ENCODE measurements at regions not wholly inside any gene's neighbourhood (a gene's known extent, or its start where the extent isn't known, plus 50 kb on each side); places are given as distances from the start of the nearest gene placed in this dataset.

DNA sequence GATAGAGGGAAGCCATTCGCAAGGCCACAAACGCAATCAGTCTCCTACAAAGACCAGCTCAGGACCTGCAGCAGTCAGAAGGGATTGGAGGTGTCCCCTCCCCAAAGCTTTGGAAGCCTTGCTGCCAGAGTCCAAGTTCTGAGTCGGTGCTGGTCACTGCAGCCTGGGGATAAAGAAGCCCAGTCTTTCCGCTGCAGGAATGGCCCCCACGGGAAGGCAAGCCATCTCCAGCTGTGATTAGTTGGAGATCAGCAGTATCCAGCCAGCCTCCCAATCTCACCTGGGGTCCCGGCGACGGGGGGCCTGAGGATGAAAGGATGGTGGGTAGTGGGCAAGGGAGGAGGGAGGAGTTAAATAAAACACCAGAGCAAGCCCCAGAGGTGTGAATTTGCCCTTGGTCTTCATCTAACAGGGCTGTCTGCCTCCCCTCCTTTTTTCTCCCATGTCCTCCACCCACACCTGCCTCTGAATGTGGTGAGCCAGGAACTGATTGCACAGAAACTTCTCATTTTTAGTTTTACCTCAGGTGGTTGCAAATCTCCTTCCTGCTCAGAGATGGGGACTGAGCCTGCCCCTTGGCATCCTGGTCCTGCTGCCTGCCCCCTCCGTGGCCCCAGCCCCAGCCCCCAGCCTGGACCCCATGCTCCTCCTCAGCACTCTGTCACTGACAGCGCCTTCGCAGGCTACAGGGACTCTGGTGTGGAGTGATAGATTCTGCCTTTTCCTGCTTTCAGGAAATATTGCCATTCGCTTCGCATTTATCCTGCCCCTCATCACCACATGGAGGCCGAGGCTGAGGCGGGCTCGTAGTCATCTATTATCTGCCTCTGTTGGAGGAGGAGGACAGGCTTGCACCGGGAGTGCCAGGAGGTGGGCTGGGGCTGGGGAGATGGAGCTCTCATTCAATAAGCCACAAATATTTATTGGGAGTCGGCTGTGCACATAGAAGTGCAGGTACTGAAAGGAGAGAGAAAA lies 262.9 kb upstream of the SDK2 start:
- H3K27me3 ChIP-seq (ENCODE audit: control insufficient read depth in 1 of 2, insufficient read depth in 2 of 2, low read length in 2 of 2), result peaks cover 11 to 15% of the 10 kb centered on the region in 2 experiments
- no peak for DNase-seq
- Mint-ChIP-seq H3K27ac (no peak overlapping the region), H3K4me1 (ENCODE audit: low read depth) (peaks cover under 1% of the 10 kb centered on the region), H3K9me3 (no peaks in the 10 kb centered on the region), H3K27me3 (peaks cover 31% of the 10 kb centered on the region), H3K36me3 (ENCODE audit: low read depth) (no peaks in the 10 kb centered on the region), H3K4me3 (no peak overlapping the region)
- H3K4me1 ChIP-seq (ENCODE audit: insufficient read depth, low read length), result peaks cover 5% of the 10 kb centered on the region
- ChIA-PET POLR2A (no interaction called here), CTCF (interaction anchor here (0.6 kb wide), 1 partner anchor 16 kb away, joined by 3 read pairs; no protein-coding TSS in a partner anchor)
- no peak for ATAC-seq (ENCODE audit: poor library complexity)
- no peak overlapping the region for H3K4me3 ChIP-seq (ENCODE audit: low read length)
- peaks cover 0 to 7% of the 10 kb centered on the region in 2 experiments for H3K9me3 ChIP-seq (ENCODE audit: control insufficient read depth in 1 of 2, insufficient read depth in 1 of 2, low read length in 2 of 2)
- H3K36me3 ChIP-seq (ENCODE audit: insufficient read depth, low read length), result no peaks in the 10 kb centered on the region
- intact Hi-C loops (cut with DNase I, micrococcal nuclease), result no loop called here
- TF ChIP-seq, protein P1, sequence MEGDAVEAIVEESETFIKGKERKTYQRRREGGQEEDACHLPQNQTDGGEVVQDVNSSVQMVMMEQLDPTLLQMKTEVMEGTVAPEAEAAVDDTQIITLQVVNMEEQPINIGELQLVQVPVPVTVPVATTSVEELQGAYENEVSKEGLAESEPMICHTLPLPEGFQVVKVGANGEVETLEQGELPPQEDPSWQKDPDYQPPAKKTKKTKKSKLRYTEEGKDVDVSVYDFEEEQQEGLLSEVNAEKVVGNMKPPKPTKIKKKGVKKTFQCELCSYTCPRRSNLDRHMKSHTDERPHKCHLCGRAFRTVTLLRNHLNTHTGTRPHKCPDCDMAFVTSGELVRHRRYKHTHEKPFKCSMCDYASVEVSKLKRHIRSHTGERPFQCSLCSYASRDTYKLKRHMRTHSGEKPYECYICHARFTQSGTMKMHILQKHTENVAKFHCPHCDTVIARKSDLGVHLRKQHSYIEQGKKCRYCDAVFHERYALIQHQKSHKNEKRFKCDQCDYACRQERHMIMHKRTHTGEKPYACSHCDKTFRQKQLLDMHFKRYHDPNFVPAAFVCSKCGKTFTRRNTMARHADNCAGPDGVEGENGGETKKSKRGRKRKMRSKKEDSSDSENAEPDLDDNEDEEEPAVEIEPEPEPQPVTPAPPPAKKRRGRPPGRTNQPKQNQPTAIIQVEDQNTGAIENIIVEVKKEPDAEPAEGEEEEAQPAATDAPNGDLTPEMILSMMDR (IDR thresholded peaks at IDR 0.05), result no peak
- H3K27ac ChIP-seq (ENCODE audit: low read depth in 1 of 2, low read length in 2 of 2), result no peak overlapping the region

DNA sequence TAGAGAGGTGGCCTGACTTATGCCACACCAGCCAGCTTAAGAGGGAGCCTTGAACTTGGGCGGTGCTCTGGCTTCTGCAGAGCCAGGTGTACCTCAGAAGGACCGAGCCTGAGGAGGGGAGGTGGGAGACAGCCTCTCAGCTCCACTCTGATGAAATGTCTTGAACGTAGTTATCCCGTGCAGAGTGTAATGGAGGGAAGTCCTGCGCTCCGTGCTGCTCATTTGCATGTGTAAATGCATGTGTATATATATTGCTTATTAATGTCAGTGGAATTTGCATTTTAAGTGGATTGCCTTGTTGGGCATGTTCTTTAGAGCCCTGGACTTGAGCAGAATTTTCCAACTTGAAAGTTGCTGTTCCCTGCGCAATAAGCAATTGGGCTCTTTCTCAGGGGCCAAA lies 264.9 kb upstream of the SDK2 start:
- Mint-ChIP-seq H3K4me1 (ENCODE audit: low read depth) (no peaks in the 10 kb centered on the region), H3K4me3 (no peak overlapping the region), H3K36me3 (ENCODE audit: low read depth) (no peaks in the 10 kb centered on the region), H3K27me3 (peaks cover 38% of the 10 kb centered on the region), H3K9me3 (peaks cover under 1% of the 10 kb centered on the region), H3K27ac (no peak overlapping the region)
- H3K4me3 ChIP-seq (ENCODE audit: low read length), result no peak overlapping the region
- ChIA-PET CTCF (no interaction called here), POLR2A (no interaction called here)
- H3K9me3 ChIP-seq (ENCODE audit: control insufficient read depth in 1 of 2, insufficient read depth in 1 of 2, low read length in 2 of 2), result peaks cover 0 to 10% of the 10 kb centered on the region in 2 experiments
- DNase-seq, result no peak
- H3K27ac ChIP-seq (ENCODE audit: low read depth in 1 of 2, low read length in 2 of 2), result no peak overlapping the region
- TF ChIP-seq, protein P1 (IDR thresholded peaks at IDR 0.05), result no peak
- H3K27me3 ChIP-seq (ENCODE audit: control insufficient read depth in 1 of 2, insufficient read depth in 2 of 2, low read length in 2 of 2), result peaks cover 6 to 11% of the 10 kb centered on the region in 2 experiments
- ATAC-seq (ENCODE audit: poor library complexity), result no peak
- H3K4me1 ChIP-seq (ENCODE audit: insufficient read depth, low read length), result no peaks in the 10 kb centered on the region
- intact Hi-C loops (cut with DNase I, micrococcal nuclease), result no loop called here
- no peaks in the 10 kb centered on the region for H3K36me3 ChIP-seq (ENCODE audit: insufficient read depth, low read length)

DNA sequence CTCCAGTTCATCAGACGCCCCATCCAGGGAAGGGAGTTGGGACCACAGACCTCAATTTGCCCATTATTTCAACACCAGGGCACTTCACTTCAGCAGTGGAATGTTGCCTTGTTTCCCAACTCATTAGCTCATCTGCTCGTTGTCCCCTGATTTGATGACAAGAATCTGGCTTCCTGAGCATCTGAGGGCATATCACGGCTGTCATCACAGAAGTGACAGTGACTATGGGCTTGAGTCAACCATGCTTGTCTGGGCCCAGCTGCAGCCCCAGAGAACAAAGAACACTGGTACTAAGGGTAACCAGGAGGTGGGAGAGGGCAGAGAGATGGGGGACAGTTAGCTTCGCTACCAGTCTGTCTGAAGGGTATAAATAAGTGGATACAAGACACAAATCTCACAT lies 266.0 kb upstream of the SDK2 start:
- Histone ChIP-seq H3K4me3 (ENCODE audit: low read length) (no peak overlapping the region), H3K4me1 (ENCODE audit: insufficient read depth, low read length) (no peaks in the 10 kb centered on the region), H3K27ac (ENCODE audit: low read depth in 1 of 2, low read length in 2 of 2) (no peak overlapping the region), H3K36me3 (ENCODE audit: insufficient read depth, low read length) (no peaks in the 10 kb centered on the region), H3K9me3 (ENCODE audit: control insufficient read depth in 1 of 2, insufficient read depth in 1 of 2, low read length in 2 of 2) (peaks cover 5 to 10% of the 10 kb centered on the region in 2 experiments), H3K27me3 (ENCODE audit: control insufficient read depth in 1 of 2, insufficient read depth in 2 of 2, low read length in 2 of 2) (peaks cover 11 to 16% of the 10 kb centered on the region in 2 experiments)
- intact Hi-C loops (cut with DNase I, micrococcal nuclease), result no loop called here
- no peak for ATAC-seq (ENCODE audit: poor library complexity)
- Mint-ChIP-seq H3K4me3 (no peak overlapping the region), H3K4me1 (ENCODE audit: low read depth) (no peaks in the 10 kb centered on the region), H3K9me3 (peaks cover 5% of the 10 kb centered on the region), H3K36me3 (ENCODE audit: low read depth) (no peaks in the 10 kb centered on the region), H3K27me3 (peaks cover 46% of the 10 kb centered on the region), H3K27ac (no peak overlapping the region)
- TF ChIP-seq, protein P1 (IDR thresholded peaks at IDR 0.05), result no peak
- POLR2A ChIA-PET, result no interaction called here
- no peak for DNase-seq
- CTCF ChIA-PET, result no interaction called here

All from CD4-positive, alpha-beta T cell (primary cell).